PC-9 (cell line): ENCODE measurements at regions not wholly inside any gene's neighbourhood (a gene's known extent, or its start where the extent isn't known, plus 50 kb on each side); places are given as distances from the start of the nearest gene placed in this dataset.
"Not testable (repeated sequence)": the region's sequence is repeated elsewhere in the genome, so short reads cannot be mapped to it uniquely, and the experiment has no call there.

Experiments
- BruUV-seq: library from RNA; stranded (reverse); fragments of 400-500 nt; replicated peaks from 2 replicates; lab custom pipeline; 2021; lab: Mats Ljungman, UMichigan
- CTCF ChIA-PET: fragments of 300-600 bp; sonication (Branson Sonifier 250); formaldehyde crosslinking; loops from one replicate; lab custom pipeline; 2022; ENCODE audit warnings: antibody characterized with exemption; lab: Charles Lee
- POLR2A ChIA-PET: fragments of 300-600 bp; sonication (Branson Sonifier 250); formaldehyde crosslinking; loops from one replicate; lab custom pipeline; 2022; ENCODE audit warnings: antibody characterized with exemption; ENCODE audit not compliant: unreplicated experiment; lab: Charles Lee
- DNase-seq, 2 experiments: peaks; one replicate each; pipeline versions ENCODE4 v3.0.0 to v3.0.0-alpha.2; 2015 to 2022; ENCODE audit warnings: mixed read lengths in 1 of 2
- H2AFZ ChIP-seq: fragments of 200-600 bp; sonication (generic); 2 replicates; pipeline ENCODE4 v1.8.1; 2017; ENCODE audit warnings: antibody characterized with exemption
- H3F3A ChIP-seq: fragments of 200-600 bp; sonication (generic); 2 replicates; pipeline ENCODE4 v1.8.1; 2017; ENCODE audit warnings: antibody characterized with exemption, mild to moderate bottlenecking, low read depth; ENCODE audit not compliant: insufficient read depth
- H3K27ac ChIP-seq: fragments of 200-600 bp; sonication (generic); 2 replicates; pipeline ENCODE4 v1.6.1; 2016; ENCODE audit warnings: mixed run types
- H3K27me3 ChIP-seq: fragments of 200-600 bp; sonication (generic); 2 replicates; pipeline ENCODE4 v1.6.1; 2016; ENCODE audit warnings: low read depth, mixed run types; ENCODE audit not compliant: insufficient read depth
- H3K36me3 ChIP-seq: fragments of 200-600 bp; sonication (generic); 2 replicates; pipeline ENCODE4 v1.6.1; 2016; ENCODE audit warnings: low read depth, mixed run types
- H3K4me1 ChIP-seq: fragments of 200-600 bp; sonication (generic); replicated peaks from 2 replicates; pipeline ENCODE4 v1.6.1; 2016; ENCODE audit warnings: mixed run types; ENCODE audit not compliant: insufficient read depth
- H3K4me2 ChIP-seq: fragments of 200-600 bp; sonication (generic); 2 replicates; pipeline ENCODE4 v1.6.1; 2017; ENCODE audit warnings: mixed run types
- H3K4me3 ChIP-seq: fragments of 200-600 bp; sonication (generic); 2 replicates; pipeline ENCODE4 v1.6.1; 2016; ENCODE audit warnings: mixed run types
- H3K79me2 ChIP-seq: fragments of 200-600 bp; sonication (generic); 2 replicates; pipeline ENCODE4 v1.6.1; 2017; ENCODE audit warnings: low read depth, mixed run types
- H3K9me2 ChIP-seq: fragments of 200-600 bp; sonication (generic); 2 replicates; pipeline ENCODE4 v1.8.1; 2017; ENCODE audit warnings: mild to moderate bottlenecking; ENCODE audit not compliant: insufficient read depth
- H3K9me3 ChIP-seq: fragments of 200-600 bp; sonication (generic); 2 replicates; pipeline ENCODE4 v1.8.1; 2016; ENCODE audit warnings: low read depth; ENCODE audit not compliant: insufficient read depth
- H4K20me1 ChIP-seq: fragments of 200-600 bp; sonication (generic); 2 replicates; pipeline ENCODE4 v1.8.1; 2017; ENCODE audit not compliant: insufficient read depth
- EZH2 ChIP-seq: fragments of 200-600 bp; sonication (generic); IDR thresholded peaks from 2 replicates; pipeline ENCODE4 v1.8.0; 2017; ENCODE audit warnings: antibody characterized with exemption, low read depth
- intact Hi-C: fragments of 100-400 bp; cut with micrococcal nuclease; formaldehyde crosslinking; loops from one replicate; pipeline ENCODE4 v1.10.0; 2022; ENCODE audit not compliant: unreplicated experiment
- TF ChIP-seq, protein P1 (sequence below): fragments of 200-600 bp; sonication (generic); conservative IDR thresholded peaks from 2 replicates; pipeline ENCODE4 v1.6.1; 2017; ENCODE audit warnings: mixed run types, antibody characterized with exemption, mild to moderate bottlenecking, moderate library complexity

DNA sequence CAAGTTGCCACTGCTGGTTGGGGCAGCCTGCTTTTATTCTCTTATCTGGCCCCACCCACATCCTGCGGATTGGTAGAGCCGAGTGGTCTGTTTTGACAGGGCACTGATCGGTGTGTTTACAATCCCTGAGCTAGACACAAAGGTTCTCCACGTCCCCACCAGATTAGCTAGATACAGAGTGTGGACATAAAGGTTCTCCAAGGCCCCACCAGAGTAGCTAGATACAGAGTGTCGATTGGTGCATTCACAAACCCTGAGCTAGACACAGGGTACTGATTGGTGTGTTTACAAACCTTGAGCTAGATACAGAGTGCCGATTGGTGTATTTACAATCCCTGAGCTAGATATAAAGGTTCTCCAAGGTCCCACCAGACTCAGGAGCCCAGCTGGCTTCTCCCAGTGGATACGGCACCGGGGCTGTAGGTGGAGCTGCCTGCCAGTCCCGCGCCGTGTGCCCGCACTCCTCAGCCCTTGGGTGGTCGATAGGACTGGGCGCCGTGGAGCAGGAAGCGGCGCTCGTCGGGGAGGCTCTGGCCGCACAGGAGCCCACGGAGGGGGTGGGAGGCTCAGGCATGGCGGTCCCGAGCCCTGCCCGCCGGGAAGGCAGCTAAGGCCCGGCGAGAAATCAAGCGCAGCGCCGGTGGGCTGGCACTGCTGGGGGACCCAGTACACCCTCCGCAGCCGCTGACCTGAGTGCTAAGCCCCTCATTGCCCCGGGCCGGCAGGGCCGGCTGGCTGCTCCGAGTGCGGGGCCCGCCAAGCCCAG is 157.8 kb upstream of the PPP1R3A start:
- H3K79me2 ChIP-seq, CTCF ChIA-PET, H3K9me3 ChIP-seq, H3K27me3 ChIP-seq, H4K20me1 ChIP-seq, H3K9me2 ChIP-seq, H2AFZ ChIP-seq, H3K4me1 ChIP-seq, intact Hi-C loops, H3K4me3 ChIP-seq, POLR2A ChIA-PET, H3F3A ChIP-seq, H3K36me3 ChIP-seq, BruUV-seq, H3K27ac ChIP-seq, H3K4me2 ChIP-seq, DNase-seq: not testable (repeated sequence)

DNA sequence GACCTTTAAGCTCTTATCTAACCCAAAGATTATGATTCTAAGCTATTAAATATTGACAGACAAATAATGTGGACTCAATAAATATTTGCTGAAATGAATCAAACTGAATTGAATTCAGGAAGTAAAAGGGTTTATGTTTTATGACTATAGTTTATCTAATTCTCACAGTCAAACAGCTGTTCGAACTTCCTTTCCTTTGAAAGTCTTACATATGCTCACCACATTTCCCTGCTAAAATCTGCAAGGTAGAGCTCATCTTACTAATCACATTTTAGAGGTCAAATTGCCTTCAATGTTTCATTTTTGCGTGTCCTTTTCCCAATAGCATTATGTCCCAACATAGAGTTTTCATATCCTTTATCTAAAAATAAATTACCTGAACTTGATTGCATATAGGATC is 154.9 kb upstream of the PPP1R3A start:
- intact Hi-C loops = no loop called here
- CTCF ChIA-PET = no interaction called here
- H3K79me2 ChIP-seq = no peaks in the 10 kb centered on the region
- H3K4me3 ChIP-seq = no peak overlapping the region
- no peak for DNase-seq
- H3K27ac ChIP-seq = no peak overlapping the region
- POLR2A ChIA-PET = no interaction called here
- H3K27me3 ChIP-seq = no peaks in the 10 kb centered on the region
- TF ChIP-seq, protein P1, sequence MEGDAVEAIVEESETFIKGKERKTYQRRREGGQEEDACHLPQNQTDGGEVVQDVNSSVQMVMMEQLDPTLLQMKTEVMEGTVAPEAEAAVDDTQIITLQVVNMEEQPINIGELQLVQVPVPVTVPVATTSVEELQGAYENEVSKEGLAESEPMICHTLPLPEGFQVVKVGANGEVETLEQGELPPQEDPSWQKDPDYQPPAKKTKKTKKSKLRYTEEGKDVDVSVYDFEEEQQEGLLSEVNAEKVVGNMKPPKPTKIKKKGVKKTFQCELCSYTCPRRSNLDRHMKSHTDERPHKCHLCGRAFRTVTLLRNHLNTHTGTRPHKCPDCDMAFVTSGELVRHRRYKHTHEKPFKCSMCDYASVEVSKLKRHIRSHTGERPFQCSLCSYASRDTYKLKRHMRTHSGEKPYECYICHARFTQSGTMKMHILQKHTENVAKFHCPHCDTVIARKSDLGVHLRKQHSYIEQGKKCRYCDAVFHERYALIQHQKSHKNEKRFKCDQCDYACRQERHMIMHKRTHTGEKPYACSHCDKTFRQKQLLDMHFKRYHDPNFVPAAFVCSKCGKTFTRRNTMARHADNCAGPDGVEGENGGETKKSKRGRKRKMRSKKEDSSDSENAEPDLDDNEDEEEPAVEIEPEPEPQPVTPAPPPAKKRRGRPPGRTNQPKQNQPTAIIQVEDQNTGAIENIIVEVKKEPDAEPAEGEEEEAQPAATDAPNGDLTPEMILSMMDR = no peak
- TF ChIP-seq EZH2 = no peak
- no peaks in the 10 kb centered on the region for H4K20me1 ChIP-seq
- H3K4me2 ChIP-seq = no peak overlapping the region
- no peaks in the 10 kb centered on the region for H3K9me2 ChIP-seq
- BruUV-seq = no TSS peak
- H3F3A ChIP-seq = no peaks in the 10 kb centered on the region
- no peaks in the 10 kb centered on the region for H3K36me3 ChIP-seq
- H2AFZ ChIP-seq = no peak overlapping the region
- H3K9me3 ChIP-seq = no peaks in the 10 kb centered on the region
- H3K4me1 ChIP-seq = no peaks in the 10 kb centered on the region

DNA sequence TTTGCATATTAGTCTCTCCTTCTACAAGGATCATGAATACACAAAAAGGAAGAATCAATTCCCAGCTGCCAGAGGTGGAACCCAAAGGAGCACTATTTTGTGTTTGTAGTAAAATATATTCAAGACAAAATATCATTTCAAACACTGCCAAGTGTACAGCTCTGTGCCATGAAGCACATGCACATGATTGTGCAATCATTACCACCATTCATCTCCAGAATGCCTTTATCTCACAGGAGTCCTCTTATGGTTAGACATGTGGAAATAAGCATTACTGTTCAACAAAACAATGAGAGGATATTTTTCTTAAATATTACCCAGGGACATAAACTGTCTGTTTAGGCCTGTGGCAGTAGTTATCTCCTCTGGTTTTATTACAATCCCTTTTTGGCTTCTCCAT is 151.4 kb upstream of the PPP1R3A start:
- CTCF ChIA-PET = no interaction called here

More for the DNA sequence above, 151.4 kb upstream of the PPP1R3A start:
- Histone ChIP-seq H3K79me2 (no peaks in the 10 kb centered on the region), H3K9me3 (no peaks in the 10 kb centered on the region), H3K4me1 (no peaks in the 10 kb centered on the region), H3K27ac (no peak overlapping the region), H3K27me3 (no peaks in the 10 kb centered on the region), H3K4me2 (no peak overlapping the region), H4K20me1 (no peaks in the 10 kb centered on the region), H3K9me2 (no peaks in the 10 kb centered on the region), H3K36me3 (no peaks in the 10 kb centered on the region), H3K4me3 (no peak overlapping the region), H3F3A (no peaks in the 10 kb centered on the region), H2AFZ (no peak overlapping the region)
- intact Hi-C loops = no loop called here
- POLR2A ChIA-PET = no interaction called here
- no peak for DNase-seq
- no TSS peak for BruUV-seq
- TF ChIP-seq, protein P1 = no peak
- TF ChIP-seq EZH2 = no peak
